ENCODE measurements at regions not wholly inside any gene's neighbourhood (a gene's known extent, or its start where the extent isn't known, plus 50 kb on each side); places are given as distances from the start of the nearest gene placed in this dataset.

DNA sequence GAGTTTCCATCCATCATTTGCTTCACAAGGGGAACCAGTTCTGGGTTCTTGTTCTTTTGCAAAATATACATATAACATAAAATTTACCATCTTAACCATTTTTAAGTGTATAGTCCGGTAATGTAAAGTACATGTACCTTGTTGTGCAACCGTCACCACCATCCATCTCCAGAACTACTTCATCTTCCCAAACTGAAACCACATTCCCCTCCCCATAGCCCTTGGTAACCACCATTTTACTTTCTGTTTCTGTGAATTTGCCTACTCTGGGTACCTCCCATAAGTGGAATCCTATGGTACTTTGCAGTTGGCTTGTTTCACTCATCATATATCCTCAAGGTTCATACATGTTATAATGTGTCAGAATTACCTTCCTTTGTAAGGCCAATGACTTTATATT lies 70.3 kb upstream of the DSP start:
- TF ChIP-seq SIN3A (IDR thresholded peaks at IDR 0.05; ENCODE audit: borderline replicate concordance, low read depth, low read length) (no peak), PCBP1 (IDR thresholded peaks at IDR 0.05; ENCODE audit: borderline replicate concordance, low read depth, low read length) (no peak), HNF4A (CRISPR knock-in tag; IDR thresholded peaks at IDR 0.05) (no peak)
- TF ChIP-seq, protein P1, sequence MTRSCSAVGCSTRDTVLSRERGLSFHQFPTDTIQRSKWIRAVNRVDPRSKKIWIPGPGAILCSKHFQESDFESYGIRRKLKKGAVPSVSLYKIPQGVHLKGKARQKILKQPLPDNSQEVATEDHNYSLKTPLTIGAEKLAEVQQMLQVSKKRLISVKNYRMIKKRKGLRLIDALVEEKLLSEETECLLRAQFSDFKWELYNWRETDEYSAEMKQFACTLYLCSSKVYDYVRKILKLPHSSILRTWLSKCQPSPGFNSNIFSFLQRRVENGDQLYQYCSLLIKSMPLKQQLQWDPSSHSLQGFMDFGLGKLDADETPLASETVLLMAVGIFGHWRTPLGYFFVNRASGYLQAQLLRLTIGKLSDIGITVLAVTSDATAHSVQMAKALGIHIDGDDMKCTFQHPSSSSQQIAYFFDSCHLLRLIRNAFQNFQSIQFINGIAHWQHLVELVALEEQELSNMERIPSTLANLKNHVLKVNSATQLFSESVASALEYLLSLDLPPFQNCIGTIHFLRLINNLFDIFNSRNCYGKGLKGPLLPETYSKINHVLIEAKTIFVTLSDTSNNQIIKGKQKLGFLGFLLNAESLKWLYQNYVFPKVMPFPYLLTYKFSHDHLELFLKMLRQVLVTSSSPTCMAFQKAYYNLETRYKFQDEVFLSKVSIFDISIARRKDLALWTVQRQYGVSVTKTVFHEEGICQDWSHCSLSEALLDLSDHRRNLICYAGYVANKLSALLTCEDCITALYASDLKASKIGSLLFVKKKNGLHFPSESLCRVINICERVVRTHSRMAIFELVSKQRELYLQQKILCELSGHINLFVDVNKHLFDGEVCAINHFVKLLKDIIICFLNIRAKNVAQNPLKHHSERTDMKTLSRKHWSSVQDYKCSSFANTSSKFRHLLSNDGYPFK (CRISPR knock-in tag; IDR thresholded peaks at IDR 0.05; ENCODE audit: borderline replicate concordance) = no peak
- TF ChIP-seq, protein P2, sequence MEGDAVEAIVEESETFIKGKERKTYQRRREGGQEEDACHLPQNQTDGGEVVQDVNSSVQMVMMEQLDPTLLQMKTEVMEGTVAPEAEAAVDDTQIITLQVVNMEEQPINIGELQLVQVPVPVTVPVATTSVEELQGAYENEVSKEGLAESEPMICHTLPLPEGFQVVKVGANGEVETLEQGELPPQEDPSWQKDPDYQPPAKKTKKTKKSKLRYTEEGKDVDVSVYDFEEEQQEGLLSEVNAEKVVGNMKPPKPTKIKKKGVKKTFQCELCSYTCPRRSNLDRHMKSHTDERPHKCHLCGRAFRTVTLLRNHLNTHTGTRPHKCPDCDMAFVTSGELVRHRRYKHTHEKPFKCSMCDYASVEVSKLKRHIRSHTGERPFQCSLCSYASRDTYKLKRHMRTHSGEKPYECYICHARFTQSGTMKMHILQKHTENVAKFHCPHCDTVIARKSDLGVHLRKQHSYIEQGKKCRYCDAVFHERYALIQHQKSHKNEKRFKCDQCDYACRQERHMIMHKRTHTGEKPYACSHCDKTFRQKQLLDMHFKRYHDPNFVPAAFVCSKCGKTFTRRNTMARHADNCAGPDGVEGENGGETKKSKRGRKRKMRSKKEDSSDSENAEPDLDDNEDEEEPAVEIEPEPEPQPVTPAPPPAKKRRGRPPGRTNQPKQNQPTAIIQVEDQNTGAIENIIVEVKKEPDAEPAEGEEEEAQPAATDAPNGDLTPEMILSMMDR (CRISPR knock-in tag; IDR thresholded peaks at IDR 0.05) = no peak
- TF ChIP-seq, protein P3, sequence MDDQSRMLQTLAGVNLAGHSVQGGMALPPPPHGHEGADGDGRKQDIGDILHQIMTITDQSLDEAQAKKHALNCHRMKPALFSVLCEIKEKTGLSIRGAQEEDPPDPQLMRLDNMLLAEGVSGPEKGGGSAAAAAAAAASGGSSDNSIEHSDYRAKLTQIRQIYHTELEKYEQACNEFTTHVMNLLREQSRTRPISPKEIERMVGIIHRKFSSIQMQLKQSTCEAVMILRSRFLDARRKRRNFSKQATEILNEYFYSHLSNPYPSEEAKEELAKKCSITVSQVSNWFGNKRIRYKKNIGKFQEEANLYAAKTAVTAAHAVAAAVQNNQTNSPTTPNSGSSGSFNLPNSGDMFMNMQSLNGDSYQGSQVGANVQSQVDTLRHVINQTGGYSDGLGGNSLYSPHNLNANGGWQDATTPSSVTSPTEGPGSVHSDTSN (CRISPR knock-in tag; IDR thresholded peaks at IDR 0.05; ENCODE audit: borderline replicate concordance) = no peak
